CD4-positive, alpha-beta T cell treated with Interleukin-15 for 4 hours (primary cell): ENCODE measurements at regions not wholly inside any gene's neighbourhood (a gene's known extent, or its start where the extent isn't known, plus 50 kb on each side); places are given as distances from the start of the nearest gene placed in this dataset.
A peak's percentile ranks its signal among the peaks of the same experiment; 100 is the strongest.
"Not testable (repeated sequence)": the region's sequence is repeated elsewhere in the genome, so short reads cannot be mapped to it uniquely, and the experiment has no call there.

ENCODE experiments used
- DNase-seq: peaks from one replicate; pipeline ENCODE4 v3.0.0-alpha.2; 2020; ENCODE audit warnings: low spot score

DNA sequence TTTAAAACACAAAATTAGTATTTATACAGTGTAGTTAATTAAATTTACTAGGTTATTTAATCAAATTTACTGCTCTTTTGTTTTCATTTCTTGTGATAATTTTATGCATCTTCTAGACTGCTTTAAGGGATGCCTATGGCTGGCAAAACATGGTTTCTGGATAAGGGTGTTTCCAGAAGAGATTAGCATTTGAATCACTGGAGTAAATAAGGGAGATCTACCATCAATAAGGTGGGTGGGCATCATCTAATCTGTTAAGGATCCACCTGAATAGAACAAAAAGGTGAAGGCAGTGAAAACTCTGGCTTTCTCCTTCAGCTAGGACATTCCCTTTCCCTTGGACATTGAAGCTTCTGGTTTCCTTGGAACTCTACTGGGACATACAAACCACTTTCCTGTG is 146.2 kb upstream of the LAMA2 start:
- DNase-seq, result no peak

DNA sequence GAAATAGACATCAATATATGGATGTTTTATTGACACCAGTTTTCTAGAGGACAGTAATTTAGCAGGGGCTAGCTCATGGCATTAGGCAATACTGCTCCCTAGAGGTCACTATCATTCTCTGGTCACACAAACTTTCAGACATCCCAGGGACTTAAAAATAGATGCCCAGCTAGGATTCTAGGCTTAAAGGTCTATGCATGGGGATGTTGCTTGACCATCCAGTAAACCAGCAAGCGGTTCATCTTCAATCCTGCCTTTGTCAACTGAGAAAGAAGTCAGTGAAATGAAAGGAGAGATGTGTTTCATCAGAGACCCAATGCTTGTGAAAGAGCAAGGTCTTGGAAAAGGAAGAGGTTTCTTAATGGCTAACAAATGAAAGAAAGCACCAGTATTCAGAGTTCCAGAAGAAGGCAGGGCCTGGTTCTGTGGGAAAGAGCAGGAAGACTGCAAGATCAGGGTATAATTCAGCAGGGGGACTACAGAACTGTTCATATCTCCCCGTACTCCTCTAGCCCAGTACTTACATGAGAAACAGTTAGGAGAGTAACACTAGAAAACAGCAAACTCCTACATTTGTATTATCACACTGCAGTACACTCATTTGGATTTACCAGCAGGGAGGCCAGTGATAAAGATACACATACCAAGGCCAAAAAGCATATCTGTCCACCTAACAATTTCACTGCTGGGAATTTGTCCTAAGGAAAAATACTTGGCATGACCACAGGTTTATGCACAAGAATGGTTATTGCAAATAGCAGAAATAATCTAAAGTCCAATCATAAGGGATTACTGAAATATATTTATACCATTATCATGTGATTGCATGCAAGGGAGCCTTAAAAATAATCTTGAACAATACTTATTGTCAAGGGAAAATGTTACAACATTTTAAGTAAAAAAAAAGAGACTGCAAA is 151.4 kb upstream of the LAMA2 start:
- DNase-seq, result peak; percentile 7

DNA sequence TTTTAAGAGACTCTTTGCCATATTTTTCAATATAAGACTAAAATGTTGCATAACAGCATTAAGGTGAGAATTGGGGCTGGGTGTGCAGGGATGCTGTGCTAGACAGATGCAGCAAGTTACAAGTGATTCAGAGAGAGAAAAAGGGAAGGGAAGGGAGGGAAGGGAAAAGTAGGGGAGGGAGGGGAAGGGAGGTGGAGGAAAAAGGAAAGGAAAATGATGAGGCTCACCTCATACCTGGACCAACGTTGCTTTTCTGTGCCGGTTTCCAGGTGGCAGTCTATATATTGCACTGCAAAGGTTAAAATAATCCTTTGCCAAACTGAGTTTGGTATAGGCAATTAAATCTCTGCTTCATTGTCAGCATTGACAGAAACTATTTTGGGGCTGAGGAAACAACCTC is 155.4 kb upstream of the LAMA2 start:
- no peak for DNase-seq

DNA sequence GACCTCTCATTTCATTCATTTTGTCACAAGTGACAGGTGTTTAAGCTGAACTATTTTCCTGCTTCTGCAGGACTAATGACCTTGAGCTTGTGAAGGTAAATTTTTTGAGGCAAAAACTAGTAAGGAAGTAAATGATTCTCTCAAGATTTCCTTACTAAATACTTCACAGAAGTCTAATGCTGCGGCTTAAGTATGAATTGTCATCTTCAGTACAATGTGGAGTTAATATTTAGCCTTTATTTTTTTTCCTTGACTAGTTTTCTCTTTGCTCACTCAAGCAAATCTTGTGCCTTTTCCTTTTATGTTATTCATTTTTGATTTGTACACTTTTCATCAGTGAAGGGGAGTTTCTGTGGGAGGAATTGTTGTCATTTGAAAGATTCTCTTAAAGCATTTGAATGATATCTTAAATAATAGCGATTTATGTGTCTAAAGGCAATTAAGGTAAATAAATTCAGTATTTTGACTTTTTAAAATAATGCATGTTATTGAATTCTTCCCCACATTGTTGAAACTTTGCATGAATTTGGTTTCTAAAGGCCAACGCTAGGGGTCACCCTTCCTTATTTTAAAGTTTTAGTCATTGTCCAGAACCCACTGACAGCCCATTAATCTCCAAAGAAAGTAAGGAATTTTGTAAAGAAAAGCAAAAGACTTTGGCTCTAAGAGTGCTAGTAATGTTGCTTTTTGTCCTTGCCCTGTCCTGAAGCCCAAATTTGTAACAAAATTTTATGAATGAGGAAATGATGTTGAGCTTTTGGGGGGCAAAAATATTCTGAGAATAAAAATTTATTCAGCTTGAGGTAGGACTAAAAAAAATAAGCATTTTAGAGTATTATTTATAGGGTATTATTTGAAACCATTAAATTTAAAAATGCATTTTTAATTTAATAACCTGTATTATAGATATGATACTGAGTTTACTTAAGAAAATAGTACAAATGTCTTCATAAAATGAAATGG is 157.4 kb upstream of the LAMA2 start:
- peak; percentile 9 for DNase-seq

DNA sequence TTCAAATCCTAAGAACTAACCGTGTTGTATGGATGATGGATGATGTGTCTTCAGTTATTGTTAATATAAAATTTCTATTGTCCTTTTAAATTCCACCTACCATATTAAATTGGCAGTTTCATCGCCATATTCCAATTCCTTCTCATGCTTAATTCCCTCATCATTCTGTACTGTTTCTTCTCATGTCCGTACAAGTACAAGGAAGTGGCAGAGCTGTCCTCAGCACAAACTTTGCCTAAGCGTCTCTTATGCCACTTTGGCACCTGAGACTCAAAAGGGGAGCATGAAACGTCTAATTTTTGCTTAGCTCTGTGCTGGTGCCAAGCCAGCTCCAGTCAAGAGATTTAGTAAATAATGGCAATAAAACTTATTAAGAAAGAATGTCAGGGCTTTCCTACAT is 158.2 kb upstream of the LAMA2 start:
- no peak for DNase-seq

DNA sequence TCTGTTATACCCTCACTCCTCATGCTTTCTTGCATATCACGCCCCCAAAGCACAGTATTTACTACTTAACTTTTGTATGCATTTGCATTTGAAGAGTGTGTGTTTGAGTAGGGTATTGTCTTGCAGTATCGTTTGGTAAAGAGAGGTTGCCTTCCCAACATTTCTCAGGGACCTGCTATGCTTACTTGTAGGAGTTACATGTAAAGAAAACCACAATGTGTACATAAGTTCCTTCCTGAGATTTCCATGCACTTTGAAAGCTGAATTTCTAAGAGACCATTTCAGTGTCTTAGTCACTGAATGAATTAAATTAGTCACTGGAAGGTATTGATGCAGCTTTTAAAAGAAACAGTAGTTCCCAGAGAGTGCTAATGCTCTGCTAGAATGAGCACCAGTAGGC is 159.3 kb upstream of the LAMA2 start:
- no peak for DNase-seq

DNA sequence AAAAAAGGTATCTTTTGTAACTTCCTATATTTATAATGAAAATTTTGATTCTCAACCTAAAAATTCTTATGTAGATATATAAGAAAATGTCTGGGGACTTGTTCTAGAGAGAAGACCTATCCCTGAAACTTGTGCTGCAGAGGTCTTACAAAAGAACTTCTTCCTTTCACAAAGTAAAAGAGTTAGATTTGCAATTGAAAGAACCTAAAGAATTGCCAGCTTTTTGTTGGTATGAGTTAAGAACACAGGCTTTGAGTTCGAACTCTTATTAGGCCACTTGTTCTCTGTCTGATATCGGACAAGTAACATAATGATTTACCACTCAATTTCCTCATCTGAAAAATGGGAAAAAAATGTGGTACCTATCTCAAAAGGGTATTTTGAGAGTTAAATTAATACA is 162.0 kb upstream of the LAMA2 start:
- DNase-seq, result no peak

DNA sequence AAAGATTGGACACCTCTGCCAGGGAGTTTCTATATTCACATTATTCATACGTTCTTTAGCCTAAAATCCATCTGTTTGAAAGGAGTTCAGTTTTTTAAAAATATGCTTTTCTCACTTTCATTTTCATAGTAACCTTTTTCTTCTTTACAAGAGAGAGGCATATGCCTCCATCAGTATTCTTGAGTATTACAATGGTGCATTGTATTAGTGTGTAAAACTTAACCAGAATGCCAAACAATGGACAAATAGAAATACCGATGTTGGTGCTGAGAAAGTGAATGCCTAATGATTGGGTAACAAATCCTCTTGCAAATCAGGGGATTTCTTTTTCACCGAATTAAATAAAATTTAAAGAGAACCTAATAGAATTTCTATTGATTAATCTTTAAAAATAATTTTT is 163.2 kb upstream of the LAMA2 start:
- DNase-seq, result no peak

DNA sequence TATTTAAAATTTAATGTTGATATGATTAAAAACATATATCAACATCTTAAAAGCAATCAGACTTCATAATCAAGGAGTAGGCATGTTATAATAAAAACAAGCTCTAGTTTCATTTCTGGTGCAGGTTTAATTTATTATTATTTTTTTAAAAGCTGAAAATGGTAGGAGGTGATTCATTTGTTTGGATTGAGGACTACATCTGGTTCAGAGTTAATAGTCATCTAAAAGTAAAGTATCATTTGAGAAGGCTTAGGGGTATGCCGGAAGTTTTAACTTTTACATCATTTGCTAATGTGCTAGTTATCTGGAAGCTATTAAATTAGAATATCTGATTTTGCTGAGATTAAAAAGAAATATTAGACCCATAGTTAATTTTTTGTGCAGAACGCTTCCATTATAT is 169.5 kb upstream of the LAMA2 start:
- DNase-seq, result no peak

DNA sequence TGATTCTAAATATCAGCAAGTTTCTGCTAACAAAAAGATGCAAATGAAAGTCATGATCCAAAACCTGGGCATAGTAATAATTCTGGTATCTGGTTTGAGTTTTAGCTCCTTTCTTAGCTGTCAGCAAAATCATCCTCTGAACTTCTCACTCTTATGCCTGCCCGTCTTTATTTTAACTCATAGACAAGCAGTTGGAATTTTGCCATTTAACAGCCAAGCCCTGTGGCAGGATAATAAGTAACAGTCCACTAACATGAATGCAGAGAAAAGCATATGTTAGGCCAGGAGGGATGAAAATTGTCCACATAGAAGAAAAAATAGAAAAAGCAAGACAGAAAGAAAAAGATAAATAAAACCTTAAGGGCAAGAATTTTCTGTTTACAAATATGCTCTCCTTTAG is 170.0 kb upstream of the LAMA2 start:
- DNase-seq, result no peak

DNA sequence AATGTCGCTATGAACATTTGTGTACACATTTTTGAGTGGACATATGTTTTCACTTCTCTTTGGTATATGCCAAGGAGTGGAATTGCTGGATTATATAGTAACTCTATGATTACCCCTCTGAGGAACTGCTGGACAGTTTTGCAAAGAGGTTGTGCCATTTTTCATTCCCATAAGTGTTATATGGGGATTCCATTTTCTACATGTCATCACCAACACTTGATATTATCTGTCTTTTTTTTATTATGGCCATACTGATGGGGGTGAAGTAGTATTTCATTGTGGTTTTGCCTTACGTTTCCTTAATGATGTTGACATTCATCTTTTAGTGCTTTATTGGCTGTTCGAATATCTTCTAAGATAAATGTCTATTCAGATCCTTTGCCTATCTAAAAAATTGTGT is 171.8 kb upstream of the LAMA2 start:
- no peak for DNase-seq

DNA sequence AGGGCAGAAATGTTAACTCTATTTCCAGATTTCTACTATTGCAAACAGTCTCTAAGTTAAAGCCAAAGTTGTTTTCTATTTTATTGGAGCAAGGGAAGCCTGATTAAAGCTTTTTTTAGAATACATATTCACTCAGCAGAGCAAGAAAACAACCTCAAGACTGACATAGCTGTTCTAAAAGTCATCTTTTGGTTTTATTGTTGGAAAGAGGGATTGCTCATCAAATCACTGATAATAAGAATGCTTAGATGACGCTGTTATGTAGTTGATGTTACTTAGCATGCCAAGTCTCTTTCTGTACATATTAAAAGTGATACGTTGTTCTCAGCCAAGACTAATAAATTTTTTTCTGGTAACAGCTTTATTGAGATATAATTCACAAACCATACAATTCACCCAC is 172.6 kb upstream of the LAMA2 start:
- no peak for DNase-seq

DNA sequence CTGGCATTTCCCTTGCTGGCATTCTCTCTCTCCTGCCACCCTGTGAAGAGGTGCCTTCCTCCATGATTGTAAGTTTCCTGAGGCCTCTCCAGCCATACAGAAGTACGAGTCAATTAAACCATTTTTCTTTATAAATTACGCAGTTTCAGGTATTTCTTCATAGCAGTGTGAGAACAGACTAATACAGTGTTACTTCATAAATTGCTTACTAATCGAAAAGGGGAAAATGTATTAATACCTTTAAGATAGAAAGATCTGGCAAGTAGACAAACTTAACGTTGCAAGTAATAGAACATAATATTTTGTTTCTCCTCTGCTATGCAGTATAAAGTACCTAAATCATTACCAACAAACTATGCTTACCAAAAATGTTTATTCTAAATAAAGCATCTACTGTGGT is 178.3 kb upstream of the LAMA2 start:
- no peak for DNase-seq

DNA sequence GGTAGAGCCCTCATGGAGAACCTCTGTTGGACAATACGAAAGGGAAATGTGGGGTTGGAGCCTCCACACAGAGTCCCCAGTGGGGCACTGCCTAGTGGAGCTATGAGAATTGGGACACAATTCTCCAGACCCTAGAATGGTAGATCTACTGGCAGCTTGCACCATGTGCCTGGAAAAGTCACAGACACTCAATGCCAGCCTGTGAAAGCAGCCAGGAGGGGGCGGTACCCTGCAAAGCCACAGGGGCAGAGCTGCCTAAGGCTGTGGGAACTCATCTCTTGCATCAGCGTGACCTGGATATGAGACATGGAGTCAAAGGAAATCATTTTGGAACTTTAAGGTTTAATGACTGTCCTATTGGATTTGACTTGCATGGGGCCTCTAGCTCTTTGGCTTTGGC is 179.1 kb upstream of the LAMA2 start:
- DNase-seq, result not testable (repeated sequence)

DNA sequence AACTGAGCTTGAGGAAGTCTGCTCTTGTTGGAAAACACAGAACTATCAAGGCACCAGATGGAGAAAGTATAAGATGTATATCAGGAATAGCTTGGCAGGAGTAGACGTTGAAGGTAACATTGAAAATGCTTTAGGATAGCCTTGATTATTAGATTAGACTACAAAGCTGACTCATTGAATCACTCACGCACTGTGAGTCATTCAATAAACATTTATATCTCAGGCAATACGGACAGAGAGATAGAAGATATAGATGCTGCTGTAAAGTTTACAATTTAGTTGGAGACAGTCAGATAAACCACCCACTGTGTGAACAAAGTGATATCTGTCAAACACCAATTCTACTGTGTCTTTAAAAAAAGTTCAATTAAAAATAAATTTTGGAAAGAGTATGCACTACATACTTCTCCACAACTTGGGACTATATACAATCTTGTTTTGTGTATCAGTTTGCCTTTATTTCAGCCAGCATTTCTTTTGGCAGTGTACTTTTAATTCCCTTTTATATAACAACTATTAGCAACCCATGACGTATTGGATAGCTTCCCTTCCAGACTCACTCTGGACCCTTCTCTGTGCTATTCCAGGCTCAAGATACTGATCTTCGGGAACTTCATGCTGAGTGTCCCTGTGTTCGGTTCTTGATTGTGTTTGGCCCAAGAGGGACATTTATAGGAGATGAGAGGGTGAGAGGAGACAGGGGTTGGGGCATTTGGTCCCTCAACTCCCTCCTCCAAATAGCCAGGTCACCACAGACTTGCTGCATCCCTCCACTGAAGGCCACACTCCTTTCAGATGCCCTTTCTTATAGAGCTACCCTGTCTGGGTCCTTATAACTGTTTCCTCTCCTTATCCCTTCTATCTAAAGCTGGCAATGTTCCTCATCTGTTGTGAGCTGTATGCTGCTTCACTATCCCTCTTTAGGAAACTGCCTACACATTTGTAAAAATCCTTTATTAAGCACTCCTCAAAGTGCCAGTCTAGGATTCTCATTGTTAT is 176.6 kb upstream of the PTPRK start:
- no peak for DNase-seq

DNA sequence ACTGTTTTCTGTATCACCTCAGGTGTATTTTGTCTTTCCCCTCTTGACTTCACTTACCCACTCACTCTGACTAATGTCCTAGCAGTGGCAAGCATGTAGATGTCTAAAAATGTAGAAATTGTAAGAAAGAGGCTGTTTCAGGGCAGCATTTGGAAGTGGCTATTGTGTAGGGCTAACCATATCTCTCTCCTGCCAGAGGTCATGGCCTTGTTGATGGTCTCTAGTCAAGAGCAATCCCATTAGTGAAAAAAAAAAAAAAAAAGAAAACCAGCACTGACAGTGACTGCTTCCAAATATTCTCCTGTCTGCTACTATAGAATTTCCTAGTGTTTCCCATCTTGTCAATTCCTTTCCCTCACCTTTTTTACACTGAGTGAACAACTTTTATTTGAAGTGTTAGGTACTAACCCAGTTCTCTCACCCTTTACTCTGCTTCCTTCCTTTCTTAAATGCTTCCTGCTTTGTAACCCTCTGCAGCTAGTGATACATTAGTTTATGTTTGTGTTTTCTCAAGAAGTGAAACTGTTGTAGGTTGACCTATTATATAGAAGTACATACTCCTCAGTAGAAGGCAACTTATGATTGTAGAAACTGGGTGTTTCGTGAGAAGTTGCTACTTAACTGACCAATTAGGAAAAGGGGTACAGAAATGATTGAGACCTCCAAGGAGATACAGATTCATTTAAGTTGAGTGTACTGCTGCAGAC is 174.1 kb upstream of the PTPRK start:
- no peak for DNase-seq

DNA sequence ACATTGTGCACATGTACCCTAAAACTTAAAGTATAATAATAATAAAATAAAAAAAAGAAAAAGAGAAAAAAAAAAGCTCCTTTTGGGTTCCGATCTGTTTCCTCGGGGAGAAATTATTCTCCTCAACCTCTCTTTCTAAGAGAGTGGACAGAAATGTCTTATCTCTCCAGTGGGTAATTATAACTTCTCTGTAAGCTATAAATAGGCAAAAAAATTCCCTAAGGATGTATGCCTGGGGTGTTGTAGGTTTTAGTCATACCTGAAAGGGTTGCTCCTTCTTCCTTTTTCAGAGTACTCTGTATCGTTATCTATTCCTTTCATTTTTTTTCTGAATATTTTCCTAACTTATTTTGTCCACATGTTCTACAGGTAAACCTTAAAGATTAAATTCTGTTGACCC is 169.7 kb upstream of the PTPRK start:
- no peak for DNase-seq

DNA sequence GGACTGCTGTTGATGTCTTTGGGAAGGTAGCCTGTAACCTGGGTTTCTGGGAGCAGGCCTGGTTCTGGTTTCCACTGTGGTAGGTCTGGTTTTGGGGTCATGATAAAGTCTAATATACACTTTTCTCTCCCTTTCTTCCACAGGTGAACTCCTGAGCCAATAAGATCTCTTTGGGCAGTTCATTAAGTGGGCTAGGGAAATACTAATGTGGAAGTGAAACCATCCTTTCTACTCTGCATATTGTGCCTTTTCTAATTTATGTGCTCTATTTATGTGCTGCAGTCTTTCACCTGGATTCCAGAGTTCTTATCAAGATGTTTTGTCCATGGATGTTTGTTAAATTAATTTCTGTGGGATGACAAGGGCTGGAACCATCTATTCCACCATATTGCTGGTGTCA is 165.7 kb upstream of the PTPRK start:
- no peak for DNase-seq

DNA sequence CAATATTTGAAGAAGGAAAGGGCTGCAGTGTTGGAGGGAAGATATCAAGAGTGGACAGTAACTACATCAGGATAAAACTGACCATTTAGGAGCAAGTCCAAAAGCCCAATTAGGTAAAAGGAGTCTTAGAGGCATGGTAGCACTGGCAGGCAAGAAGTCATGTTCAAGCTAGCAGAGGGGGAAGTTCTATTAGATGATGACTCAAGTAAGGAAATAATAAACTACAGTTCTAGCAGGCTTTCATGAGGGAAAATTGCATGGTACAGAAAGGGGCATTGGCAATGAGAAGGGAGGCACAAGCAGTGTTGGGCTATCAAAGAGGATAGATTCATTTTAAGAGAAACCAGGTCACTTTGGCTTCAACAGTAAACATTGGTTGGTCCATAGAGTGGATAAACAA is 156.1 kb upstream of the PTPRK start:
- DNase-seq, result no peak

DNA sequence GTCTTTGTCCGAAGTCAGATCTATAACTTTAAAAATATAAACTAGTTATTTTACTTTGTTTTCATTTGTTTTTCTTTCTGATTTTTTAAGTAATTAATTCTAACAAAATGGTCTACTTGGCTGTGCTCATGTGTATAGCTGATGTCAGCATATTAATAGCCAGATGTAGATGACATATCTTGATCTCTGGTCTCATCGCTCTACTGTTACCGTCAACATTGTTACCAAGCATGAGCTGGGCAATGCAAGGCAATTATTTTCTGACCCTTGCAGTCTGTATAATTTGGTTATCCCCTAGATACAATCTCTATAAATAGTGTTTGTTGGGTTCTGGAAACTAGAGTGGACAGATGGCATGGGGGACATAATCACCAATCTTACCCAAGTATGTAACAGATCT is 151.6 kb upstream of the PTPRK start:
- no peak for DNase-seq

DNA sequence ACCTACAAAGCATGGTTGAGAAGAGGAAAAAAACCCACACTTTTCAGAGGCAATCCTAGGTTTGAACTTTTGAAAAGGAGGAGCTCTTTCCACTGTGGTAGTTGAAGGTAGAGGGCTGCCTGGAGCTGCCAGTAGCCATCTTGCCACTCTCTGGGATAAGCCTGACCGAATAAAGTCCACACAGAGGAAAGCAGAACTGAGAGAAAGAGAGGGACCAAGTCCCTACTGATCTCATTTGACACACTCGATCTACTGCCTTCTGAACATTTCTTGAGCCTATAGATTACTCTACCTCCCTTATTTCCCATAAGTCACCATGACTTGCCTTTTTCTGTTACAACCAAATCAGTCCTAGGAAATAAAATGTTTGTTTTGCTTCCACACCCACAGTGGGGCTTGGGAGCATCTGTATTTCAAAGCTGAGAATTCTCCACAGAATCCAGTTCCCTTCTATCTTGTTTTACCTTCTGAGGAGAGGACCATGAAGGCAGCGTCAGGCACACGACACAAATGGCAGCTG is 147.0 kb upstream of the PTPRK start:
- DNase-seq, result no peak
